Retinal pigment epithelial cell (primary cell): ENCODE measurements at regions not wholly inside any gene's neighbourhood (a gene's known extent, or its start where the extent isn't known, plus 50 kb on each side); places are given as distances from the start of the nearest gene placed in this dataset.

Experiments
- DNase-seq: peaks from one replicate; pipeline ENCODE4 v3.0.0-alpha.2; 2010; ENCODE audit warnings: low read depth
- H3K4me3 ChIP-seq: 2 replicates; pipeline ENCODE4 v1.5.1; 2011; ENCODE audit warnings: mild to moderate bottlenecking, low read length, control low read depth, moderate library complexity
- CTCF ChIP-seq: conservative IDR thresholded peaks from 2 replicates; pipeline ENCODE4 v1.5.1; 2011; ENCODE audit warnings: low read depth, low read length, control low read depth, inconsistent platforms

GRCh38 chr22:44442186-44442815, 55.7 kb downstream of the RTL6 start:
- DNase-seq = no peak
- no peak overlapping the region for H3K4me3 ChIP-seq
- no peak for TF ChIP-seq CTCF

- no peak for TF ChIP-seq CTCF
- no peak overlapping the region for H3K4me3 ChIP-seq
- DNase-seq = no peak
These were observed 56.4 kb downstream of the RTL6 start for GRCh38 chr22:44441401-44442185.

- no peak for TF ChIP-seq CTCF
- H3K4me3 ChIP-seq = no peak overlapping the region
- no peak for DNase-seq
These were observed 57.5 kb downstream of the RTL6 start for GRCh38 chr22:44440224-44441160.

- TF ChIP-seq CTCF = no peak
- no peak for DNase-seq
- no peak overlapping the region for H3K4me3 ChIP-seq
These were observed 58.4 kb downstream of the RTL6 start for GRCh38 chr22:44439356-44440223.

GRCh38 chr22:44438481-44439131, 59.4 kb downstream of the RTL6 start:
- no peak for TF ChIP-seq CTCF
- H3K4me3 ChIP-seq = no peak overlapping the region
- no peak for DNase-seq

- no peak for DNase-seq
- H3K4me3 ChIP-seq = no peak overlapping the region
- TF ChIP-seq CTCF = peak; percentile 5
These were observed 60.0 kb downstream of the RTL6 start for GRCh38 chr22:44438056-44438455.
